Mammary epithelial cell (primary cell): ENCODE measurements at regions not wholly inside any gene's neighbourhood (a gene's known extent, or its start where the extent isn't known, plus 50 kb on each side); places are given as distances from the start of the nearest gene placed in this dataset.

Source experiments
- EZH2 ChIP-seq: IDR thresholded peaks from 2 replicates; pipeline ENCODE4 v1.6.1; 2012; ENCODE audit warnings: low read length, inconsistent platforms, borderline replicate concordance
- TF ChIP-seq, protein P1 (sequence below), 2 donors: IDR thresholded peaks in 1 of 2; conservative IDR thresholded peaks in 1 of 2; 2 replicates each; pipeline ENCODE4 v1.5.1; 2011 to 2012; ENCODE audit warnings: inconsistent platforms in 2 of 2, low read length in 2 of 2, mild to moderate bottlenecking in 2 of 2, control low read depth in 1 of 2, low read depth in 1 of 2; ENCODE audit not compliant: insufficient read depth in 1 of 2; ENCODE audit errors: extremely low read depth in 1 of 2

- TF ChIP-seq, protein P1, sequence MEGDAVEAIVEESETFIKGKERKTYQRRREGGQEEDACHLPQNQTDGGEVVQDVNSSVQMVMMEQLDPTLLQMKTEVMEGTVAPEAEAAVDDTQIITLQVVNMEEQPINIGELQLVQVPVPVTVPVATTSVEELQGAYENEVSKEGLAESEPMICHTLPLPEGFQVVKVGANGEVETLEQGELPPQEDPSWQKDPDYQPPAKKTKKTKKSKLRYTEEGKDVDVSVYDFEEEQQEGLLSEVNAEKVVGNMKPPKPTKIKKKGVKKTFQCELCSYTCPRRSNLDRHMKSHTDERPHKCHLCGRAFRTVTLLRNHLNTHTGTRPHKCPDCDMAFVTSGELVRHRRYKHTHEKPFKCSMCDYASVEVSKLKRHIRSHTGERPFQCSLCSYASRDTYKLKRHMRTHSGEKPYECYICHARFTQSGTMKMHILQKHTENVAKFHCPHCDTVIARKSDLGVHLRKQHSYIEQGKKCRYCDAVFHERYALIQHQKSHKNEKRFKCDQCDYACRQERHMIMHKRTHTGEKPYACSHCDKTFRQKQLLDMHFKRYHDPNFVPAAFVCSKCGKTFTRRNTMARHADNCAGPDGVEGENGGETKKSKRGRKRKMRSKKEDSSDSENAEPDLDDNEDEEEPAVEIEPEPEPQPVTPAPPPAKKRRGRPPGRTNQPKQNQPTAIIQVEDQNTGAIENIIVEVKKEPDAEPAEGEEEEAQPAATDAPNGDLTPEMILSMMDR (conservative IDR thresholded peaks at IDR 0.05 in 1 of 2, IDR thresholded peaks at IDR 0.05 in 1 of 2; ENCODE audit: extremely low read depth in 1 of 2, insufficient read depth in 1 of 2, low read depth in 1 of 2, low read length in 2 of 2) = no peak
- TF ChIP-seq EZH2 = no peak
Observed at GRCh38 chr1:229037806-229038405, 233.0 kb upstream of the RAB4A start.
